Spinal cord (tissue), 9 donors: ENCODE measurements at regions not wholly inside any gene's neighbourhood (a gene's known extent, or its start where the extent isn't known, plus 50 kb on each side); places are given as distances from the start of the nearest gene placed in this dataset.
"Not testable (repeated sequence)": the region's sequence is repeated elsewhere in the genome, so short reads cannot be mapped to it uniquely, and the experiment has no call there.

Source experiments
- DNase-seq, 6 donors: peaks; one replicate each; pipeline versions ENCODE4 v3.0.0 to v3.0.0-alpha.2; 2013 to 2015; ENCODE audit warnings: low spot score in 6 of 6, low read depth in 4 of 6
- H3K27ac ChIP-seq: one replicate; pipeline ENCODE4 v1.5.1; 2013; ENCODE audit warnings: low read depth, low read length, control low read depth
- H3K27me3 ChIP-seq: one replicate; pipeline ENCODE4 v1.6.1; 2013; ENCODE audit warnings: low read length; ENCODE audit not compliant: control insufficient read depth, insufficient read depth
- H3K36me3 ChIP-seq: one replicate; pipeline ENCODE4 v1.6.1; 2013; ENCODE audit warnings: low read length; ENCODE audit not compliant: control insufficient read depth, insufficient read depth
- H3K4me1 ChIP-seq: one replicate; pipeline ENCODE4 v1.6.1; 2013; ENCODE audit warnings: low read length; ENCODE audit not compliant: control insufficient read depth, insufficient read depth
- H3K4me3 ChIP-seq: one replicate; pipeline ENCODE4 v1.5.1; 2013; ENCODE audit warnings: low read depth, low read length, control low read depth
- H3K9me3 ChIP-seq: one replicate; pipeline ENCODE4 v1.6.1; 2013; ENCODE audit warnings: low read length; ENCODE audit not compliant: control insufficient read depth, insufficient read depth
- WGBS: methylation state at CpG from one replicate; pipeline ENCODE4 v1.1.5; 2013; ENCODE audit warnings: missing lambda C conversion rate; ENCODE audit not compliant: insufficient coverage; 5-methylcytosine and 5-hydroxymethylcytosine counted together
- donor health status: healthy.

- H3K27me3 ChIP-seq: no peaks in the 10 kb centered on the region
- H3K27ac ChIP-seq: no peak overlapping the region
- no peaks in the 10 kb centered on the region for H3K36me3 ChIP-seq
- H3K9me3 ChIP-seq: no peaks in the 10 kb centered on the region
- no peak overlapping the region for H3K4me3 ChIP-seq
- 93% methylated on average over 3 of the region's 4 CpGs for WGBS
- H3K4me1 ChIP-seq: no peaks in the 10 kb centered on the region
- DNase-seq: no peak
Observed at GRCh38 chr20:7155282-7155681, 387.8 kb downstream of the BMP2 start.

- DNase-seq: no peak
- Histone ChIP-seq H3K27ac (no peak overlapping the region), H3K4me1 (no peaks in the 10 kb centered on the region), H3K4me3 (no peak overlapping the region), H3K27me3 (no peaks in the 10 kb centered on the region), H3K36me3 (no peaks in the 10 kb centered on the region), H3K9me3 (no peaks in the 10 kb centered on the region)
- WGBS: 100% methylated on average over 1 of the region's 2 CpGs
Observed at GRCh38 chr20:7155794-7156193, 388.3 kb downstream of the BMP2 start.

- Histone ChIP-seq H3K36me3 (no peaks in the 10 kb centered on the region), H3K4me1 (no peaks in the 10 kb centered on the region), H3K27ac (no peak overlapping the region), H3K9me3 (peaks cover 2% of the 10 kb centered on the region), H3K27me3 (no peaks in the 10 kb centered on the region), H3K4me3 (no peak overlapping the region)
- no peak for DNase-seq
Observed at GRCh38 chr20:7159903-7160302, 392.4 kb downstream of the BMP2 start.

- Histone ChIP-seq H3K9me3 (peaks cover 2% of the 10 kb centered on the region), H3K36me3 (no peaks in the 10 kb centered on the region), H3K27me3 (no peaks in the 10 kb centered on the region), H3K27ac (no peak overlapping the region), H3K4me1 (no peaks in the 10 kb centered on the region), H3K4me3 (no peak overlapping the region)
- peak in 2 of 6 donors; percentile 35 to 51 for DNase-seq
Observed at GRCh38 chr20:7161690-7162089, 394.2 kb downstream of the BMP2 start.

- Histone ChIP-seq H3K9me3 (no peaks in the 10 kb centered on the region), H3K36me3 (no peaks in the 10 kb centered on the region), H3K4me3 (no peak overlapping the region), H3K4me1 (no peaks in the 10 kb centered on the region), H3K27ac (no peak overlapping the region), H3K27me3 (no peaks in the 10 kb centered on the region)
- no peak for DNase-seq
- no CpG with 5 or more reads among the region's 1 CpG for WGBS
Observed at GRCh38 chr20:7171911-7172310, 404.4 kb downstream of the BMP2 start.

- Histone ChIP-seq H3K27ac (no peak overlapping the region), H3K9me3 (no peaks in the 10 kb centered on the region), H3K4me3 (no peak overlapping the region), H3K27me3 (no peaks in the 10 kb centered on the region), H3K4me1 (no peaks in the 10 kb centered on the region), H3K36me3 (no peaks in the 10 kb centered on the region)
- no CpG with 5 or more reads among the region's 2 CpGs for WGBS
- no peak for DNase-seq
Observed at GRCh38 chr20:7174554-7174953, 407.1 kb downstream of the BMP2 start.

- H3K27me3 ChIP-seq, DNase-seq, H3K27ac ChIP-seq, H3K9me3 ChIP-seq, H3K4me3 ChIP-seq, H3K4me1 ChIP-seq, H3K36me3 ChIP-seq: not testable (repeated sequence)
- WGBS: no CpG with 5 or more reads among the region's 1 CpG
Observed at GRCh38 chr20:7175827-7176226, 408.3 kb downstream of the BMP2 start.

GRCh38 chr20:7178004-7178403, 410.5 kb downstream of the BMP2 start:
- Histone ChIP-seq H3K27ac (no peak overlapping the region), H3K4me3 (no peak overlapping the region), H3K9me3 (no peaks in the 10 kb centered on the region), H3K36me3 (no peaks in the 10 kb centered on the region), H3K27me3 (no peaks in the 10 kb centered on the region), H3K4me1 (no peaks in the 10 kb centered on the region)
- DNase-seq: no peak
- 83% methylated on average over 1 of the region's 2 CpGs for WGBS

GRCh38 chr20:7180256-7181045, 413.0 kb downstream of the BMP2 start:
- Histone ChIP-seq H3K4me3 (no peak overlapping the region), H3K9me3 (no peaks in the 10 kb centered on the region)

GRCh38 chr20:7189231-7189630, 421.7 kb downstream of the BMP2 start:
- Histone ChIP-seq H3K4me1 (no peaks in the 10 kb centered on the region), H3K36me3 (no peaks in the 10 kb centered on the region), H3K9me3 (no peaks in the 10 kb centered on the region), H3K4me3 (no peak overlapping the region), H3K27me3 (no peaks in the 10 kb centered on the region), H3K27ac (no peak overlapping the region)
- no peak for DNase-seq
- WGBS: 60% methylated on average over 1 of the region's 2 CpGs

More at GRCh38 chr20:7180256-7181045, 413.0 kb downstream of the BMP2 start:
- H3K4me1 ChIP-seq: no peaks in the 10 kb centered on the region
- H3K36me3 ChIP-seq: no peaks in the 10 kb centered on the region
- no peak overlapping the region for H3K27ac ChIP-seq
- 84% methylated on average over 4 of the region's 4 CpGs for WGBS
- DNase-seq: no peak
- H3K27me3 ChIP-seq: no peaks in the 10 kb centered on the region
